ENCODE measurements at regions not wholly inside any gene's neighbourhood (a gene's known extent, or its start where the extent isn't known, plus 50 kb on each side); places are given as distances from the start of the nearest gene placed in this dataset.
"Not testable (repeated sequence)": the region's sequence is repeated elsewhere in the genome, so short reads cannot be mapped to it uniquely, and the experiment has no call there.

DNA sequence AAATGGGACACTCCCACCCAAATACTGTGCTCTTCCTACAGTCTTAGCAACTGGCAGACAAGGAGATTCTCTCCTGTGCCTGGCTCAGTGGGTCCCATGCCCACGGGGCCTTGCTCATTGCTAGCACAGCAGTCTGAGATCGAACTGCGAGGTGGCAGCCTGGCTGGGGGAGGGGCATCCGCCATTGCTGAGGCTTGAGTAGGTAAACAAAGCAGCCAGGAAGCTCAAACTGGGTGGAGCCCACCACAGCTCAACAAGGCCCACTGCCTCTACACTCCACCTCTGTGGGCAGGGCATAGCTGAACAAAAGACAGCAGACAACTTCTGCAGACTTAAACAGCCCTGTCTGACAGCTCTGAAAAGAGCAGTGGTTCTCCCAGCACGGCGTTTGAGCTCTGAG is 174.8 kb downstream of the COL12A1 start:
- not testable (repeated sequence) for DNase-seq

GRCh38 chr6:75029333-75029732 is 176.5 kb downstream of the COL12A1 start:
- no peak for DNase-seq

- DNase-seq = no peak
Measured at GRCh38 chr6:75025371-75025770, 180.5 kb downstream of the COL12A1 start.

GRCh38 chr6:75024828-75025227 is 181.0 kb downstream of the COL12A1 start:
- DNase-seq = no peak

- DNase-seq = no peak
Measured at GRCh38 chr6:75023634-75024033, 182.2 kb downstream of the COL12A1 start.

GRCh38 chr6:75020971-75021370 is 184.9 kb downstream of the COL12A1 start:
- no peak for DNase-seq

DNA sequence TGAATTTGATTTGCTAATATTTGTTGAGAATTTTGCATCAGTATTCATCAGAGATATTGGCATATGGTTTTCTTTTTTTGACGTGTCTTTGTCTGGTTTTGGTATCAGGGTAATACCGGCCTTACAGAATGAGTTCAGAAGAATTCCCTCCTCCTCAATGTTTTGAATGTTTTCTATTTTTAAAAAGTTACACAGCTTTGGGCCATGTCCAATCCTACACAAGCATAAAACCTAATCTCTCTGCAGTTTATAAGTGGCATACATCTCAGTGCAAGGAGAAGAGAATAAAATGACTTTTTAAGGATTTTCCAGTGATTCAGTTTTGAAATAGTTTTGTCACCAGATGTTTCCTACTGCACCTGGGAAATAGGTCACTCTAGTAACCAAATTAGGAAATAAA is 185.5 kb downstream of the COL12A1 start:
- no peak for DNase-seq

DNA sequence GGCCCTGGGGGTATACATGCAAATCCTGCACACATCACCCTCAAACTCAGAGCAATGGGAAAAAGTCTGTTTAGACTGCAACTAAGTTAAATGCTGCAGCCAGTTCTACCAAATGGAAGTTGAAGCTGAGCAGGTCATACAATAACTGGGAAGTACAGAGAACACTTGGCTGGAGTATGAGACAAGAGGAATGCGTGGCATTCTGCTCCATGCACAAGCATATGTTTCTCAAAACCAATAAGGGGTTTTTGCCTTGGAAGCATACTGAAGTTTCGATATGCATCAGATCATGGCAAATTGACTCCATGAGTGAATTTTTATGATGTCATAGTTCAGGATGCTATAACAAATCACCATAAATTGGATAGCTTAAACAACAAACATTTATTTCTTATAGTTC is 193.8 kb downstream of the COL12A1 start:
- no peak for DNase-seq

DNA sequence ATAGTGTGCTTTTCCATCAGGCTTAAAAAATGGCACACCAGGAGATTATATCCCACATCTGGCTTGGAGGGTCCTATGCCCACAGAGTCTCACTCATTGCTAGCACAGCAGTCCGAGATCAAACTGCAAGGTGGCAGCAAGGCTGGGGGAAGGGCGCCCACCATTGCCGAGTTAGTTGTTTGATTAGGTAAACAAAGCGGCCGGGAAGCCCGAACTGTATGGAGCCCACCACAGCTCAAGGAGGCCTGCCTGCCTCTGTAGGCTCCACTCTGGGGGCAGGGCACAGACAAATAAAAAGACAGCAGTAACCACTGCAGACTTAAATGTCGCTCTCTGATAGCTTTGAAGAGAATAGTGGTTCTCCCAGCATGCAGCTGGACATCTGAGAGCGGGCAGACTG is 201.9 kb downstream of the COL12A1 start:
- DNase-seq = not testable (repeated sequence)

DNA sequence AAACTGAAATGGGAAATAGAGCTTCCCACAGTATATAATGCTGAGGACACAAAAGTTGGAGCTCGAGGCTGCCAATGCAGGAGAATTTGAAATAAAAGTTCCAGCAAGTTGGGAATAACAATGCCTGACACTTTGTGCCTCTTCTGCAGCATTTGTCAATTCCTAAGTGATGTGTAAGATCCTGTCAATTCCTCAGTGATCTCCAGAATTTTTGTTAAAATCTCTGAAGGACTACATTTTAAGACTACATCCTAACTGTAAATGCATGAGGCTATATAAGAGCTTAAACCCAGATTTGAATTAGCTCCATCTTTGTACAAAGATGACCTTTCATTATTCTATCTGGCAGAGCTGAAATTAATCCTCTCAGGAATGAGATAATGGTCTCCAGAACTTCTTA is 208.2 kb downstream of the COL12A1 start:
- DNase-seq = no peak

- DNase-seq = no peak
Measured at GRCh38 chr6:74993136-74993535, 212.7 kb downstream of the COL12A1 start.

GRCh38 chr6:74991573-74992332 is 214.1 kb downstream of the COL12A1 start:
- DNase-seq = no peak

DNA sequence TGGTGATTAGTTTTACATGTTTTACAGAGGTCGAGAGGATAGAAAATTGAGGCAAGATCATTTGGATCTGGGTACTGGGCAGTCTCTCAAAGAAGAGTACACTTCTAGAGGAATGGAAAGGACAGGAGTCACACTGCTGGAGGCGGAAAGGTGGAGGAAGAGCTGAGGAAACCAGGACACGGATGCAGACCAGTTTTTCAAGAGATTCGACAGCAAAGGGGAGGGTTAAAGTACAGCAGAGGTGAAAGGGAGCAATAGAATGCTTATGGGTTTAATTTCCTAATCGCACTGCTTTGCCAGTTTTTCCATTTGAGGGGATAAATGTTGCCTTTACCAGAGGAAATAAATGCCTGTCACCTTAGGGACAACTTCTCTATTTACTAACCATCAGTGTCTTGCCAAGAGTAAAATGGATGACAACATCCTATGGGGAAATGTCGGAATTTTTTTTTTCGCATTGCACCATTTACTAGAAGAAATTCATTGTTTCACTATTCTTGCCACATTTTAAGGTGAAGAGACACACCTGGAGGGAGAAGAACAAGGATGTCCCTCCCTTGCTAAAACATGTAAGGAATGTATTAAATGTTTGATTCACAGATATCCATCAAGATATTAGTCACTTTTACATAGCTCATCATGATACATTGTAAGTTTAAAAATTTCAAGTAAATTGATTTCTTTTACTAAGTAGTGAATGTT is 226.6 kb downstream of the COL12A1 start:
- DNase-seq = no peak

- DNase-seq = no peak
Measured at GRCh38 chr6:74976701-74977100, 229.2 kb downstream of the COL12A1 start.

GRCh38 chr6:74976026-74976425 is 229.8 kb downstream of the COL12A1 start:
- no peak for DNase-seq

DNA sequence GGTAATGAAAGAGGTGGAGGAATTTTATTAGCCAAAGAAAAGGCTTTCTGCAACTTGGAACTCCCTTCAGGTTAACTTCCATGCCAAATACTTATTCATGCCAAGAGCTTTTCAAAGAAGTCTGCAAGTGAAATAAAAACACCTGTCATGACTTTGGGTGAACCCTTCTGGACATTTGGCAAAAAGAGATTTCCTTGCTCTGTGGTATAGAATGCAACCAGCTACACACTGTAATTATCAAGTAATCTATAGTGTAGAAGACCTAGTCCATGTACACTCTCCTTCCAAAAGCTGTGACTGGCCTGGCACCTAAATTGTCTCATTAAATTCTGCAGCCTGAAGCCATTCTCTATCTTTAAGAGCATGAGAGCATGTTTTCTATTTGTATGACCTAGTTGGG is 232.3 kb downstream of the COL12A1 start:
- no peak for DNase-seq

DNA sequence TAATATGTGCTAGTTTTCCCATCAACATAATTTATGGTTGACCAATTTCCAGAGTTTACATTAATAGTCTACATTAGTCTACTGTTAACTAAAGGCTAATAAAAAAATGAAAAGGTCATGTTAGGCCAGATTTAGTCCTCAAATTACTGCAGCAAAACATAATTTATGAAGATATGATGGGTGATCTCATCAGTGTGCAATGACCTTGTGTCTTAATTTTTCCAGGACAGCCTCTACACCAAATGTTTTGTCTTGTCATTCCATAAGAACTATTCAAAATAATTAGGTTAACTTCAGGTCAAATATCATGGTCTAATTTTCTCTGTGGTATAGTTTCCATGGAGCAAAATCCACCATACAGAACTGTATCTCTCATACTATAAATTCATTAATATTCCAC is 234.2 kb downstream of the COL12A1 start:
- no peak for DNase-seq

- no peak for DNase-seq
Measured at GRCh38 chr6:74969591-74970267, 236.1 kb downstream of the COL12A1 start.

DNA sequence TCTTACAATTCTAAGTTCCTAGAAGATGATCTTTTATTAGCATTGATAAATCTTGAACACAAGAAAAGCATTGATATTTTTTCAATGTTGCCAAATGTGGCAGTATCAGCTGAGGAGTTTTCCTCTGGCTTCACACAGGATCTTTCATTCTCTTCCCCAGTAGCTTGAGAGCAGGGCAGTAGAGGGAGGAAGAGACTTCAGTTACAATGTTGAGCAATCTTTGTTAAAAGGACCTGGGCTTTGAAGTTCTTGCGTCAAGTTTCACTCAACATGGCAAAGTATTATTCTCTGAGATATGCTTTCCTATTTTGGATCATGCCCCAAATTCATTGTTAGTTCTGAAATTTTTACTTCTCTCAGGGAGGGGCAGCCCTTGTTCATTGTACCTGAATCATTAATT is 238.0 kb downstream of the COL12A1 start:
- no peak for DNase-seq

- no peak for DNase-seq
Measured at GRCh38 chr6:74966712-74967111, 239.1 kb downstream of the COL12A1 start.

- DNase-seq = no peak
Measured at GRCh38 chr6:74964871-74965441, 240.9 kb downstream of the COL12A1 start.

- no peak for DNase-seq
Measured at GRCh38 chr6:74956559-74957428, 249.1 kb downstream of the COL12A1 start.

- no peak for DNase-seq
Measured at GRCh38 chr6:74953708-74954107, 252.1 kb downstream of the COL12A1 start.

Measured in NCI-H748 treated with DMSO at 0.1 percent for 48 hours (cell line).